Bronchial epithelial cell (primary cell): ENCODE measurements at regions not wholly inside any gene's neighbourhood (a gene's known extent, or its start where the extent isn't known, plus 50 kb on each side); places are given as distances from the start of the nearest gene placed in this dataset.
"Not testable (repeated sequence)": the region's sequence is repeated elsewhere in the genome, so short reads cannot be mapped to it uniquely, and the experiment has no call there.

Experiments
- DNase-seq: peaks from one replicate; pipeline ENCODE4 v3.0.0-alpha.2; 2010; ENCODE audit warnings: low read depth
- FAIRE-seq: peaks from 2 replicates; lab custom pipeline; 2011; peaks lifted over from hg19 to GRCh38; lab: Jason Lieb, UNC
- H3K27me3 ChIP-seq: 2 replicates; pipeline ENCODE4 v1.5.1; 2011; ENCODE audit warnings: low read length; ENCODE audit not compliant: control insufficient read depth, insufficient read depth
- H3K36me3 ChIP-seq: 2 replicates; pipeline ENCODE4 v1.5.1; 2011; ENCODE audit warnings: low read length; ENCODE audit not compliant: control insufficient read depth, insufficient read depth
- H3K4me3 ChIP-seq: 2 replicates; pipeline ENCODE4 v1.5.1; 2011; ENCODE audit warnings: mild to moderate bottlenecking, low read depth, low read length, control low read depth
- CTCF ChIP-seq: IDR thresholded peaks from 2 replicates; pipeline ENCODE4 v1.5.1; 2011; ENCODE audit warnings: mild to moderate bottlenecking, moderate library complexity, low read length, control low read depth, inconsistent platforms; ENCODE audit not compliant: insufficient read depth, severe bottlenecking

GRCh38 chrX:132302687-132303086, 83.4 kb upstream of the RAP2C start:
- FAIRE-seq, H3K27me3 ChIP-seq, DNase-seq, H3K36me3 ChIP-seq, H3K4me3 ChIP-seq: not testable (repeated sequence)

GRCh38 chrX:132294776-132295495, 75.7 kb upstream of the RAP2C start:
- FAIRE-seq: no peak

GRCh38 chrX:132294192-132294591, 74.9 kb upstream of the RAP2C start:
- H3K36me3 ChIP-seq: no peaks in the 10 kb centered on the region
- no peaks in the 10 kb centered on the region for H3K27me3 ChIP-seq
- H3K4me3 ChIP-seq: no peak overlapping the region
- DNase-seq (no peak), FAIRE-seq (no peak)
- TF ChIP-seq CTCF: no peak

More at GRCh38 chrX:132294776-132295495, 75.7 kb upstream of the RAP2C start:
- no peak for TF ChIP-seq CTCF
- Histone ChIP-seq H3K36me3 (no peaks in the 10 kb centered on the region), H3K27me3 (no peaks in the 10 kb centered on the region), H3K4me3 (no peak overlapping the region)
- no peak for DNase-seq

- peak; percentile 45 for DNase-seq
- Histone ChIP-seq H3K36me3 (no peaks in the 10 kb centered on the region), H3K4me3 (no peak overlapping the region), H3K27me3 (no peaks in the 10 kb centered on the region)
- peak; percentile 47 for FAIRE-seq
- peak; percentile 45 for TF ChIP-seq CTCF
Measured at GRCh38 chrX:132292793-132293192, 73.5 kb upstream of the RAP2C start.

GRCh38 chrX:132277953-132278614, 58.8 kb upstream of the RAP2C start:
- no peaks in the 10 kb centered on the region for H3K36me3 ChIP-seq
- TF ChIP-seq CTCF: no peak
- no peak for DNase-seq
- H3K27me3 ChIP-seq: no peaks in the 10 kb centered on the region
- no peak for FAIRE-seq
- no peak overlapping the region for H3K4me3 ChIP-seq

- TF ChIP-seq CTCF: no peak
- Histone ChIP-seq H3K27me3 (no peaks in the 10 kb centered on the region), H3K36me3 (no peaks in the 10 kb centered on the region), H3K4me3 (no peak overlapping the region)
- FAIRE-seq: no peak
- peak; percentile 23 for DNase-seq
Measured at GRCh38 chrX:132272826-132273225, 53.6 kb upstream of the RAP2C start.
